GM18511 (cell line): ENCODE measurements at regions not wholly inside any gene's neighbourhood (a gene's known extent, or its start where the extent isn't known, plus 50 kb on each side); places are given as distances from the start of the nearest gene placed in this dataset.
"Not testable (repeated sequence)": the region's sequence is repeated elsewhere in the genome, so short reads cannot be mapped to it uniquely, and the experiment has no call there.

Experiments
- ATAC-seq: cut with Tn5 transposase; IDR thresholded peaks from one replicate; pipeline ENCODE4 v1.9.1; 2021; ENCODE audit warnings: mild to moderate bottlenecking, moderate library complexity; ENCODE audit not compliant: unreplicated experiment

GRCh38 chr10:4403638-4404252 lies 422.3 kb upstream of the AKR1E2 start:
- ATAC-seq = no peak

- ATAC-seq = not testable (repeated sequence)
These were observed 424.9 kb upstream of the AKR1E2 start for GRCh38 chr10:4401080-4401479.

GRCh38 chr10:4399556-4399955 lies 426.5 kb upstream of the AKR1E2 start:
- no peak for ATAC-seq

- no peak for ATAC-seq
These were observed 427.4 kb upstream of the AKR1E2 start for GRCh38 chr10:4398602-4399001.

- no peak for ATAC-seq
These were observed 428.7 kb upstream of the AKR1E2 start for GRCh38 chr10:4397337-4397736.

GRCh38 chr10:4396401-4397283 lies 429.4 kb upstream of the AKR1E2 start:
- no peak for ATAC-seq

- no peak for ATAC-seq
These were observed 430.3 kb upstream of the AKR1E2 start for GRCh38 chr10:4395731-4396130.

GRCh38 chr10:4394455-4394854 lies 431.6 kb upstream of the AKR1E2 start:
- ATAC-seq = not testable (repeated sequence)

- no peak for ATAC-seq
These were observed 434.3 kb upstream of the AKR1E2 start for GRCh38 chr10:4391683-4392082.

GRCh38 chr10:4390219-4390618 lies 435.8 kb upstream of the AKR1E2 start:
- no peak for ATAC-seq

- no peak for ATAC-seq
These were observed 440.7 kb upstream of the AKR1E2 start for GRCh38 chr10:4385231-4385870.

GRCh38 chr10:4384245-4384644 lies 441.8 kb upstream of the AKR1E2 start:
- ATAC-seq = no peak

- ATAC-seq = no peak
These were observed 442.3 kb upstream of the AKR1E2 start for GRCh38 chr10:4383651-4384098.

- ATAC-seq = no peak
These were observed 443.2 kb upstream of the AKR1E2 start for GRCh38 chr10:4382811-4383210.

GRCh38 chr10:4373612-4374011 lies 452.4 kb upstream of the AKR1E2 start:
- ATAC-seq = no peak

GRCh38 chr10:4373098-4373497 lies 452.9 kb upstream of the AKR1E2 start:
- ATAC-seq = no peak

GRCh38 chr10:4372601-4373000 lies 453.4 kb upstream of the AKR1E2 start:
- no peak for ATAC-seq

- ATAC-seq = no peak
These were observed 454.2 kb upstream of the AKR1E2 start for GRCh38 chr10:4371691-4372295.

- ATAC-seq = no peak
These were observed 455.6 kb upstream of the AKR1E2 start for GRCh38 chr10:4370376-4370775.

GRCh38 chr10:4361581-4361980 lies 464.4 kb upstream of the AKR1E2 start:
- ATAC-seq = no peak

- ATAC-seq = no peak
These were observed 467.0 kb upstream of the AKR1E2 start for GRCh38 chr10:4359003-4359402.
